ENCODE measurements at regions not wholly inside any gene's neighbourhood (a gene's known extent, or its start where the extent isn't known, plus 50 kb on each side); places are given as distances from the start of the nearest gene placed in this dataset.
"Not testable (repeated sequence)": the region's sequence is repeated elsewhere in the genome, so short reads cannot be mapped to it uniquely, and the experiment has no call there.

DNA sequence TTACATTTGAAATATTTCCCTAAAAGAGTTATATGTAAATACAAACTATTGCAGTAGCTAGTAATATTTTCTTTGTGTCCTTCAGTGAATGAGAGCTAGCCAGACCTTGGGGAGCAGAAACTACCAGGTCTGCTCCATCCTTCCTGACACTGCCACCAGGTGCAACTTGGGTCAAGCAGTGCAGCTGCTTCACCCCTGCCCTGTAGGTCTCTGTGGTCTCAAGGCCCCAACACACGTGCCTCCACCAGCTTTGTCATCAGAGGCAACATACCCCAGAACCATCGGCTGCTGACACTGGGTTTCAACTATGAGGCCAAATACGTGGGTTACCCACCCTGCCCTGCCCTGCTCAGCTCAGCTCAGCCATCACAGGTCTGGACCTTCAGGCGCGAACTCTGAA is 181.6 kb downstream of the FCRL5 start:
- no peaks in the 10 kb centered on the region for H3K9me3 ChIP-seq
- no peaks in the 10 kb centered on the region for H3K27me3 ChIP-seq
- H3K36me3 ChIP-seq: no peaks in the 10 kb centered on the region
- H3K4me1 ChIP-seq: no peaks in the 10 kb centered on the region
- 83% methylated on average over 3 of the region's 5 CpGs; no CpG with 5 or more reads in 1 of the 2 donors for WGBS, 2 donors
- ATAC-seq (ENCODE audit: low FRiP score in 2 of 2) (no peak), DNase-seq (no peak)
- no peak overlapping the region for H3K4me3 ChIP-seq
- TF ChIP-seq POLR2A (IDR thresholded peaks at IDR 0.05): no peak
- H3K27ac ChIP-seq: no peak overlapping the region

DNA sequence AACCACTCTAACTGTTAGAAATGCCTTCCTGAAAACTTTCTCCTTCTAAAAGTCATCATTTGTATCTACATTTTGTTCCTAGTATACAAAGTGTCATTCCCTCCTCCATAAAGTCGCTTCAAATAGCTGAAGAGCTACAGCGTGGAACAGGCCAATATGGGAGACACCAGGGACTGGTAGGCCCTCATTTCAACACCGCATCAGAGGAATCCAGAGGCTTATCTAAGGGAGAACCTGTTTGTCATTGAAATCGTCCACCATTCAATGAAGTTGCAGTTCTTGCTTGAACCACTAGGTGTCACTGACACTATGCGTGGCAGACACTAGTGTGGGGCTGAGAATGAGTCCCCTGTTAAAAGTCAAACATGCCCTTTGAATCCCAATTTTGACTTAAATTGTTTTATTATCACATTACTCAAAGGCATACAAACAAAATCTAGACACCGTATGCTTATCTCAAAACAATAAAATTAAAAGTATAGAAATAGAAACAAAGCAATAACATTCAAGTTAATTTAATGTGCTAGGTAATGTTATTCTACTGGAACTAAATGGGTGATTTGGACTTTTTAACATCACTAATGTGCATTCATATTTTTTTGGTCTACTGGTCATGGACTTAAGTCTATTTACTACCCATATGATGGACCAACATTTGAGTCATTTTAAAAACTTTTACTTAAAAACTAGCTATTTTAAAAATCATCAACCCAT is 182.3 kb downstream of the FCRL5 start:
- H3K4me1 ChIP-seq: no peaks in the 10 kb centered on the region
- H3K36me3 ChIP-seq: no peaks in the 10 kb centered on the region
- H3K27ac ChIP-seq: no peak overlapping the region
- DNase-seq (peak in 1 of 2 donors; percentile 37), ATAC-seq (ENCODE audit: low FRiP score in 2 of 2) (peak; percentile 71 to 89)
- 6 to 11% methylated on average over 6 of the region's 6 CpGs for WGBS, 2 donors
- no peaks in the 10 kb centered on the region for H3K9me3 ChIP-seq
- H3K4me3 ChIP-seq: no peak overlapping the region
- no peaks in the 10 kb centered on the region for H3K27me3 ChIP-seq
- peak; percentile 70 to 91 (median 78) for TF ChIP-seq CTCF (IDR thresholded peaks at IDR 0.05)
- no peak for TF ChIP-seq POLR2AphosphoS5 (IDR thresholded peaks at IDR 0.05)

GRCh38 chr1:157368941-157369340 is 183.4 kb downstream of the FCRL5 start:
- ATAC-seq (ENCODE audit: low FRiP score in 2 of 2); H3K36me3 ChIP-seq; H3K27ac ChIP-seq; H3K4me1 ChIP-seq; DNase-seq; H3K27me3 ChIP-seq; H3K9me3 ChIP-seq; H3K4me3 ChIP-seq: not testable (repeated sequence)
- WGBS, 2 donors: 82 to 97% methylated on average over 1 of the region's 1 CpG

- Histone ChIP-seq H3K4me1 (no peaks in the 10 kb centered on the region), H3K4me3 (no peak overlapping the region), H3K27me3 (no peaks in the 10 kb centered on the region), H3K36me3 (no peaks in the 10 kb centered on the region), H3K9me3 (no peaks in the 10 kb centered on the region), H3K27ac (no peak overlapping the region)
- 44 to 62% methylated on average over 2 of the region's 2 CpGs for WGBS, 2 donors
- ATAC-seq (ENCODE audit: low FRiP score in 2 of 2) (no peak), DNase-seq (no peak)
- TF ChIP-seq CTCF (IDR thresholded peaks at IDR 0.05) (no peak), POLR2A (IDR thresholded peaks at IDR 0.05) (no peak), POLR2AphosphoS5 (IDR thresholded peaks at IDR 0.05) (no peak), EP300 (IDR thresholded peaks at IDR 0.05) (no peak)
These were observed 184.0 kb downstream of the FCRL5 start for GRCh38 chr1:157368363-157368762.

- H3K36me3 ChIP-seq: no peaks in the 10 kb centered on the region
- no peak for DNase-seq
- TF ChIP-seq EP300 (IDR thresholded peaks at IDR 0.05) (no peak), POLR2AphosphoS5 (IDR thresholded peaks at IDR 0.05) (no peak), CTCF (IDR thresholded peaks at IDR 0.05) (no peak), POLR2A (IDR thresholded peaks at IDR 0.05) (no peak)
- ATAC-seq (ENCODE audit: low FRiP score in 2 of 2): no peak
- no peak overlapping the region for H3K27ac ChIP-seq
- H3K4me1 ChIP-seq: no peaks in the 10 kb centered on the region
- H3K9me3 ChIP-seq: no peaks in the 10 kb centered on the region
- H3K27me3 ChIP-seq: no peaks in the 10 kb centered on the region
- H3K4me3 ChIP-seq: no peak overlapping the region
These were observed 184.4 kb downstream of the FCRL5 start for GRCh38 chr1:157367870-157368269.

DNA sequence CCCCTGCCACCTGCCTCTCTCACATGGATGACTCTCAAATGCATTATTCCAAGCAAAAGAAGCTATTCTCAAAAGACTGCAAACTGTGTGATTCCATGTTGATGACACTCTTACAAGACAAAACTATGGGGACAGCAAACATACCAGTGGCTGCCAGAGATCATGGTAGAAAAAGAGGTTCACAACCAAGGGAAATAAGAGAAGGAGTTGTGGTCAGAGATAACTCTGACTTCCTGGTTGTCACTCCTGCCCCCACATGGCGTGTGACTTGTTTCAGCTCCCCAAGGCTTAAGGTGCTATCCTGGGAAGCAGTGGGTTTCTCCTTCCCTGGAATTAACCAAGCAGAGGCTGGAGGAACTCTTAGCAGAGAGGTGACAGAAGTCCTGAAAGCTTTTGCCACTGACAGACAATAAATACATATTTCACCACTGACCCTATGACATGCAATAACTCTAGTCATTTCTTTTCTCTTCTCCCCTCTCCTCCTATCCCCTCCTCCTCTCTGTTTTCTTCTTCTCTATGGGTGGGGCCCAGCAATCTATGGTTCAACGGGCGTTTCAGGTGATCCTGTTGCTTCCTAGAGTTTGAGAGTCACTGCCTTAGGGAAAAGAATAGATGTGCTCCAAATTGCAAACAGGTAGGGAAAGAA is 185.1 kb downstream of the FCRL5 start:
- H3K4me1 ChIP-seq: no peaks in the 10 kb centered on the region
- no peaks in the 10 kb centered on the region for H3K36me3 ChIP-seq
- ATAC-seq (ENCODE audit: low FRiP score in 2 of 2) (no peak), DNase-seq (no peak)
- WGBS, 2 donors: 78 to 80% methylated on average over 3 of the region's 3 CpGs
- TF ChIP-seq POLR2AphosphoS5 (IDR thresholded peaks at IDR 0.05) (no peak), CTCF (IDR thresholded peaks at IDR 0.05) (no peak), POLR2A (IDR thresholded peaks at IDR 0.05) (no peak), EP300 (IDR thresholded peaks at IDR 0.05) (no peak)
- no peaks in the 10 kb centered on the region for H3K27me3 ChIP-seq
- H3K9me3 ChIP-seq: no peaks in the 10 kb centered on the region
- no peak overlapping the region for H3K27ac ChIP-seq
- H3K4me3 ChIP-seq: no peak overlapping the region

All from upper lobe of left lung (tissue), 6 donors.